ENCODE measurements at regions not wholly inside any gene's neighbourhood (a gene's known extent, or its start where the extent isn't known, plus 50 kb on each side); places are given as distances from the start of the nearest gene placed in this dataset.

GRCh38 chr13:79796136-79796535, 315.2 kb downstream of the NDFIP2 start:
- WGBS (ENCODE audit: insufficient coverage, insufficient read length) = no CpG with 5 or more reads among the region's 2 CpGs
- no peak for DNase-seq (ENCODE audit: low read depth, low spot score)
- no peaks in the 10 kb centered on the region for H3K4me1 ChIP-seq (ENCODE audit: control insufficient read depth, insufficient read depth, low read length)
- no peaks in the 10 kb centered on the region for H3K36me3 ChIP-seq (ENCODE audit: control insufficient read depth, insufficient read depth, low read length)
- H3K27ac ChIP-seq (ENCODE audit: low read length) = no peak overlapping the region
- H3K4me3 ChIP-seq (ENCODE audit: low read length) = no peak overlapping the region
- H3K9me3 ChIP-seq (ENCODE audit: control insufficient read depth, insufficient read depth, low read length) = no peaks in the 10 kb centered on the region
- H3K27me3 ChIP-seq (ENCODE audit: control insufficient read depth, insufficient read depth, low read length) = no peaks in the 10 kb centered on the region

- no peaks in the 10 kb centered on the region for H3K36me3 ChIP-seq (ENCODE audit: control insufficient read depth, insufficient read depth, low read length)
- H3K27me3 ChIP-seq (ENCODE audit: control insufficient read depth, insufficient read depth, low read length) = no peaks in the 10 kb centered on the region
- WGBS (ENCODE audit: insufficient coverage, insufficient read length) = no CpG with 5 or more reads among the region's 1 CpG
- no peak for DNase-seq (ENCODE audit: low read depth, low spot score)
- H3K4me3 ChIP-seq (ENCODE audit: low read length) = no peak overlapping the region
- no peaks in the 10 kb centered on the region for H3K9me3 ChIP-seq (ENCODE audit: control insufficient read depth, insufficient read depth, low read length)
- H3K27ac ChIP-seq (ENCODE audit: low read length) = no peak overlapping the region
- H3K4me1 ChIP-seq (ENCODE audit: control insufficient read depth, insufficient read depth, low read length) = no peaks in the 10 kb centered on the region
Measured at GRCh38 chr13:79794931-79795330, 314.0 kb downstream of the NDFIP2 start.

- DNase-seq (ENCODE audit: low read depth, low spot score) = no peak
- Histone ChIP-seq H3K36me3 (ENCODE audit: control insufficient read depth, insufficient read depth, low read length) (no peaks in the 10 kb centered on the region), H3K4me1 (ENCODE audit: control insufficient read depth, insufficient read depth, low read length) (no peaks in the 10 kb centered on the region)
Measured at GRCh38 chr13:79792716-79793115, 311.8 kb downstream of the NDFIP2 start.

GRCh38 chr13:79791471-79792042, 310.6 kb downstream of the NDFIP2 start:
- WGBS (ENCODE audit: insufficient coverage, insufficient read length) = no CpG with 5 or more reads among the region's 2 CpGs
- H3K4me1 ChIP-seq (ENCODE audit: control insufficient read depth, insufficient read depth, low read length) = no peaks in the 10 kb centered on the region

More at GRCh38 chr13:79792716-79793115, 311.8 kb downstream of the NDFIP2 start:
- Histone ChIP-seq H3K4me3 (ENCODE audit: low read length) (no peak overlapping the region), H3K27ac (ENCODE audit: low read length) (no peak overlapping the region), H3K9me3 (ENCODE audit: control insufficient read depth, insufficient read depth, low read length) (no peaks in the 10 kb centered on the region), H3K27me3 (ENCODE audit: control insufficient read depth, insufficient read depth, low read length) (no peaks in the 10 kb centered on the region)

GRCh38 chr13:79786176-79786575, 305.2 kb downstream of the NDFIP2 start:
- no peaks in the 10 kb centered on the region for H3K27me3 ChIP-seq (ENCODE audit: control insufficient read depth, insufficient read depth, low read length)
- DNase-seq (ENCODE audit: low read depth, low spot score) = no peak
- H3K4me1 ChIP-seq (ENCODE audit: control insufficient read depth, insufficient read depth, low read length) = no peaks in the 10 kb centered on the region
- H3K36me3 ChIP-seq (ENCODE audit: control insufficient read depth, insufficient read depth, low read length) = no peaks in the 10 kb centered on the region
- H3K27ac ChIP-seq (ENCODE audit: low read length) = no peak overlapping the region
- no peak overlapping the region for H3K4me3 ChIP-seq (ENCODE audit: low read length)
- H3K9me3 ChIP-seq (ENCODE audit: control insufficient read depth, insufficient read depth, low read length) = no peaks in the 10 kb centered on the region
- WGBS (ENCODE audit: insufficient coverage, insufficient read length) = no CpG with 5 or more reads among the region's 4 CpGs

More at GRCh38 chr13:79791471-79792042, 310.6 kb downstream of the NDFIP2 start:
- Histone ChIP-seq H3K36me3 (ENCODE audit: control insufficient read depth, insufficient read depth, low read length) (no peaks in the 10 kb centered on the region), H3K9me3 (ENCODE audit: control insufficient read depth, insufficient read depth, low read length) (no peaks in the 10 kb centered on the region), H3K4me3 (ENCODE audit: low read length) (no peak overlapping the region), H3K27me3 (ENCODE audit: control insufficient read depth, insufficient read depth, low read length) (no peaks in the 10 kb centered on the region), H3K27ac (ENCODE audit: low read length) (no peak overlapping the region)
- DNase-seq (ENCODE audit: low read depth, low spot score) = no peak

- H3K36me3 ChIP-seq (ENCODE audit: control insufficient read depth, insufficient read depth, low read length) = no peaks in the 10 kb centered on the region
- H3K27me3 ChIP-seq (ENCODE audit: control insufficient read depth, insufficient read depth, low read length) = no peaks in the 10 kb centered on the region
- WGBS (ENCODE audit: insufficient coverage, insufficient read length) = no CpG with 5 or more reads among the region's 14 CpGs
- DNase-seq (ENCODE audit: low read depth, low spot score) = peak; percentile 66
- no peak overlapping the region for H3K4me3 ChIP-seq (ENCODE audit: low read length)
- H3K4me1 ChIP-seq (ENCODE audit: control insufficient read depth, insufficient read depth, low read length) = no peaks in the 10 kb centered on the region
- H3K27ac ChIP-seq (ENCODE audit: low read length) = no peak overlapping the region
- no peaks in the 10 kb centered on the region for H3K9me3 ChIP-seq (ENCODE audit: control insufficient read depth, insufficient read depth, low read length)
Measured at GRCh38 chr13:79782541-79783205, 301.7 kb downstream of the NDFIP2 start.

GRCh38 chr13:79781829-79782540, 301.0 kb downstream of the NDFIP2 start:
- Histone ChIP-seq H3K4me1 (ENCODE audit: control insufficient read depth, insufficient read depth, low read length) (no peaks in the 10 kb centered on the region), H3K4me3 (ENCODE audit: low read length) (no peak overlapping the region), H3K27ac (ENCODE audit: low read length) (no peak overlapping the region), H3K36me3 (ENCODE audit: control insufficient read depth, insufficient read depth, low read length) (no peaks in the 10 kb centered on the region), H3K27me3 (ENCODE audit: control insufficient read depth, insufficient read depth, low read length) (no peaks in the 10 kb centered on the region), H3K9me3 (ENCODE audit: control insufficient read depth, insufficient read depth, low read length) (no peaks in the 10 kb centered on the region)
- WGBS (ENCODE audit: insufficient coverage, insufficient read length) = no CpG with 5 or more reads among the region's 5 CpGs
- no peak for DNase-seq (ENCODE audit: low read depth, low spot score)

GRCh38 chr13:79780240-79780639, 299.3 kb downstream of the NDFIP2 start:
- Histone ChIP-seq H3K27me3 (ENCODE audit: control insufficient read depth, insufficient read depth, low read length) (no peaks in the 10 kb centered on the region), H3K4me3 (ENCODE audit: low read length) (no peak overlapping the region), H3K4me1 (ENCODE audit: control insufficient read depth, insufficient read depth, low read length) (no peaks in the 10 kb centered on the region), H3K9me3 (ENCODE audit: control insufficient read depth, insufficient read depth, low read length) (no peaks in the 10 kb centered on the region), H3K36me3 (ENCODE audit: control insufficient read depth, insufficient read depth, low read length) (no peaks in the 10 kb centered on the region), H3K27ac (ENCODE audit: low read length) (no peak overlapping the region)
- no CpG with 5 or more reads among the region's 3 CpGs for WGBS (ENCODE audit: insufficient coverage, insufficient read length)
- no peak for DNase-seq (ENCODE audit: low read depth, low spot score)

- no peaks in the 10 kb centered on the region for H3K4me1 ChIP-seq (ENCODE audit: control insufficient read depth, insufficient read depth, low read length)
- H3K27ac ChIP-seq (ENCODE audit: low read length) = no peak overlapping the region
- no peak overlapping the region for H3K4me3 ChIP-seq (ENCODE audit: low read length)
- no peaks in the 10 kb centered on the region for H3K9me3 ChIP-seq (ENCODE audit: control insufficient read depth, insufficient read depth, low read length)
- no CpG with 5 or more reads among the region's 1 CpG for whole genome bisulfite sequencing (ENCODE audit: insufficient coverage, insufficient read length)
- no peaks in the 10 kb centered on the region for H3K36me3 ChIP-seq (ENCODE audit: control insufficient read depth, insufficient read depth, low read length)
- no peak for DNase-seq (ENCODE audit: low read depth, low spot score)
- H3K27me3 ChIP-seq (ENCODE audit: control insufficient read depth, insufficient read depth, low read length) = no peaks in the 10 kb centered on the region
Measured at GRCh38 chr13:79779761-79780160, 298.8 kb downstream of the NDFIP2 start.

- no peak overlapping the region for H3K27ac ChIP-seq (ENCODE audit: low read length)
- no peak overlapping the region for H3K4me3 ChIP-seq (ENCODE audit: low read length)
- no peak for DNase-seq (ENCODE audit: low read depth, low spot score)
- WGBS (ENCODE audit: insufficient coverage, insufficient read length) = no CpG with 5 or more reads among the region's 4 CpGs
- H3K4me1 ChIP-seq (ENCODE audit: control insufficient read depth, insufficient read depth, low read length) = no peaks in the 10 kb centered on the region
- H3K9me3 ChIP-seq (ENCODE audit: control insufficient read depth, insufficient read depth, low read length) = no peaks in the 10 kb centered on the region
- no peaks in the 10 kb centered on the region for H3K36me3 ChIP-seq (ENCODE audit: control insufficient read depth, insufficient read depth, low read length)
- no peaks in the 10 kb centered on the region for H3K27me3 ChIP-seq (ENCODE audit: control insufficient read depth, insufficient read depth, low read length)
Measured at GRCh38 chr13:79778741-79779460, 297.9 kb downstream of the NDFIP2 start.
